ENCODE measurements at regions not wholly inside any gene's neighbourhood (a gene's known extent, or its start where the extent isn't known, plus 50 kb on each side); places are given as distances from the start of the nearest gene placed in this dataset.

DNA sequence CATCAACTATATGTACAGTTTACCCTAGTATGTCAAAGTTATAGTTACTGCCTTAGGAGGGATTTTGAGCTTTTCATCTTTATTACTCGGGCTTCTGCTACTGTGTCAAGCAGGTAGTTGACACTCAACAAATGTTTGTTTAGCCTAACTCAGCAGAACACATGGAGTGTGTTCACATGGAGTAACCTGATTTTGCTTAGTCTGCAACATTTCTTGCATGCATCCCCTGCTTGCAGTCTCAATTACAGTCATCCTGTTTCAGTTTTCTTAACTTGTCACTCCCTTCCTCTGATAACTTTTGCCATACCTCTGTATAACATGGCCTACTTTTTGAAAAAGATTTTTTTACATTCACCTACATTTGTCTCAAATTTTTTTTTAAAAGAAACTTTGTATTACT is 135.5 kb downstream of the NMUR2 start:
- 83% methylated on average over 1 of the region's 1 CpG for WGBS (ENCODE audit: insufficient coverage)
- Mint-ChIP-seq H3K27ac (no peak overlapping the region), H3K4me3 (no peak overlapping the region), H3K9me3 (peaks cover 5 to 6% of the 10 kb centered on the region in 2 donors), H3K36me3 (no peaks in the 10 kb centered on the region), H3K4me1 (no peaks in the 10 kb centered on the region), H3K27me3 (ENCODE audit: low read depth in 2 of 2) (no peaks in the 10 kb centered on the region)
- ATAC-seq (no peak), DNase-seq (no peak)
- TF ChIP-seq, protein P1, sequence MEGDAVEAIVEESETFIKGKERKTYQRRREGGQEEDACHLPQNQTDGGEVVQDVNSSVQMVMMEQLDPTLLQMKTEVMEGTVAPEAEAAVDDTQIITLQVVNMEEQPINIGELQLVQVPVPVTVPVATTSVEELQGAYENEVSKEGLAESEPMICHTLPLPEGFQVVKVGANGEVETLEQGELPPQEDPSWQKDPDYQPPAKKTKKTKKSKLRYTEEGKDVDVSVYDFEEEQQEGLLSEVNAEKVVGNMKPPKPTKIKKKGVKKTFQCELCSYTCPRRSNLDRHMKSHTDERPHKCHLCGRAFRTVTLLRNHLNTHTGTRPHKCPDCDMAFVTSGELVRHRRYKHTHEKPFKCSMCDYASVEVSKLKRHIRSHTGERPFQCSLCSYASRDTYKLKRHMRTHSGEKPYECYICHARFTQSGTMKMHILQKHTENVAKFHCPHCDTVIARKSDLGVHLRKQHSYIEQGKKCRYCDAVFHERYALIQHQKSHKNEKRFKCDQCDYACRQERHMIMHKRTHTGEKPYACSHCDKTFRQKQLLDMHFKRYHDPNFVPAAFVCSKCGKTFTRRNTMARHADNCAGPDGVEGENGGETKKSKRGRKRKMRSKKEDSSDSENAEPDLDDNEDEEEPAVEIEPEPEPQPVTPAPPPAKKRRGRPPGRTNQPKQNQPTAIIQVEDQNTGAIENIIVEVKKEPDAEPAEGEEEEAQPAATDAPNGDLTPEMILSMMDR (IDR thresholded peaks at IDR 0.05), result no peak
- Histone ChIP-seq H3K4me3 (ENCODE audit: low read length) (no peak overlapping the region), H3K27me3 (ENCODE audit: control insufficient read depth, insufficient read depth, low read length) (no peaks in the 10 kb centered on the region), H3K4me1 (ENCODE audit: control insufficient read depth, insufficient read depth, low read length) (no peaks in the 10 kb centered on the region), H3K36me3 (ENCODE audit: control insufficient read depth, insufficient read depth, low read length) (no peaks in the 10 kb centered on the region), H3K27ac (ENCODE audit: low read length) (no peak overlapping the region), H3K9me3 (ENCODE audit: control insufficient read depth, insufficient read depth, low read length) (no peaks in the 10 kb centered on the region)
- intact Hi-C loops (cut with micrococcal nuclease), result no loop called here

DNA sequence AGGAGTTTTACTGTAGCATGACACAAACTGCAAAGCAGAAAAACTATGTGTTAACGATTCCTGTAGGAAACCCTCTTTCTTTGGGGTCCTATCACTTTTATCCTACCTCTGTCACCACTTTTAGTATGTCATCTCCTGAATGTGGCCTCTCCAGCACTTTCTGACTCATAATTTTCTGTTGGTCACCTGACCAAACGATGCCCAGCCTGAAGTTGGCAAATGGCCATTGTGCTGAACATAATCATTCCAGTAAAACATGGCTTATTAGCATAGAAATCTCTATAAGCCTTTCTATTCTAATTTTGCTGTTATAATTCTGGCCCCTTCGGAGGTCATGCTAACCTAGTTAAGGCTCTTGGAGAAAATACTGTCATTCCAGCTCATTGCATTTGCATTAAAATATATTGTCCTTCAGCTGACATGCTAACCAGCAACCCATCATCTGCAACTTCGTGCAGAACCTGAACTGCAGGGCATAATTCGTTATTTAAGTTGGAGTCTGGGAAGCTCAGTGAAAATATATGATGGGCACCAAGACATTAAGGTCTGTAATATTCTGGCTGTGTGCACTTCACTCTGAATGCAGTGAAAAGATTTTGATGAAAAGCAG is 140.3 kb downstream of the NMUR2 start:
- H3K27ac ChIP-seq (ENCODE audit: low read length), result no peak overlapping the region
- no peaks in the 10 kb centered on the region for H3K36me3 ChIP-seq (ENCODE audit: control insufficient read depth, insufficient read depth, low read length)
- no peak overlapping the region for H3K27ac Mint-ChIP-seq
- H3K27me3 Mint-ChIP-seq (ENCODE audit: low read depth in 2 of 2), result no peaks in the 10 kb centered on the region
- DNase-seq, result no peak
- no peaks in the 10 kb centered on the region for H3K36me3 Mint-ChIP-seq
- H3K4me1 Mint-ChIP-seq, result no peaks in the 10 kb centered on the region
- H3K4me3 ChIP-seq (ENCODE audit: low read length), result no peak overlapping the region
- no peaks in the 10 kb centered on the region for H3K9me3 ChIP-seq (ENCODE audit: control insufficient read depth, insufficient read depth, low read length)
- TF ChIP-seq, protein P1 (IDR thresholded peaks at IDR 0.05), result no peak
- 66% methylated on average over 5 of the region's 5 CpGs for WGBS (ENCODE audit: insufficient coverage)
- no peak overlapping the region for H3K4me3 Mint-ChIP-seq
- no peaks in the 10 kb centered on the region for H3K9me3 Mint-ChIP-seq
- H3K27me3 ChIP-seq (ENCODE audit: control insufficient read depth, insufficient read depth, low read length), result no peaks in the 10 kb centered on the region
- intact Hi-C loops (cut with micrococcal nuclease), result no loop called here
- H3K4me1 ChIP-seq (ENCODE audit: control insufficient read depth, insufficient read depth, low read length), result no peaks in the 10 kb centered on the region
- no peak for ATAC-seq

DNA sequence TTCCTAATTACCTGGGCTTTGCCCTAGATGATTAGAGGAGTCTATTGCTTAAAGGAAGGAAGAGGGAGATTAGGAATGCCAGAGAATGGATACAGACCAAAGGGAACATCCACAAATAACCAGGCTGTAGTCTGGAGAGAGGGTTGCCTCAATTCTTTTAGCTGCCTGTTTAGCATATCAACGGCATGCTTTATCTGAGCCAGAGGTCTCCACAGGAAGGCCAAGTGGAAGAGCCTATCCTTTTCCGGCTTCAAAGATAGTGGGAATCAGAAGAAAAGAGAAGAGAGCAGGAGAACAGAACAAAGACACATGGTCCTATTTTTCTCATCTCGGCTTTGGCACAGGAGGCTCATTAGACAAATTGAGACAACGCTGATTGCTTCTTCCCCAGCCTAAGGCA is 142.4 kb downstream of the NMUR2 start:
- WGBS (ENCODE audit: insufficient coverage), result 58% methylated on average over 4 of the region's 4 CpGs
- Mint-ChIP-seq H3K27me3 (ENCODE audit: low read depth in 2 of 2) (no peaks in the 10 kb centered on the region), H3K4me1 (no peaks in the 10 kb centered on the region), H3K27ac (no peak overlapping the region), H3K4me3 (no peak overlapping the region), H3K9me3 (no peaks in the 10 kb centered on the region), H3K36me3 (no peaks in the 10 kb centered on the region)
- no peaks in the 10 kb centered on the region for H3K36me3 ChIP-seq (ENCODE audit: control insufficient read depth, insufficient read depth, low read length)
- H3K27ac ChIP-seq (ENCODE audit: low read length), result no peak overlapping the region
- H3K27me3 ChIP-seq (ENCODE audit: control insufficient read depth, insufficient read depth, low read length), result no peaks in the 10 kb centered on the region
- no peak for ATAC-seq
- DNase-seq, result no peak
- H3K4me3 ChIP-seq (ENCODE audit: low read length), result no peak overlapping the region
- intact Hi-C loops (cut with micrococcal nuclease), result no loop called here
- TF ChIP-seq, protein P1 (IDR thresholded peaks at IDR 0.05), result no peak
- no peaks in the 10 kb centered on the region for H3K4me1 ChIP-seq (ENCODE audit: control insufficient read depth, insufficient read depth, low read length)
- H3K9me3 ChIP-seq (ENCODE audit: control insufficient read depth, insufficient read depth, low read length), result no peaks in the 10 kb centered on the region

DNA sequence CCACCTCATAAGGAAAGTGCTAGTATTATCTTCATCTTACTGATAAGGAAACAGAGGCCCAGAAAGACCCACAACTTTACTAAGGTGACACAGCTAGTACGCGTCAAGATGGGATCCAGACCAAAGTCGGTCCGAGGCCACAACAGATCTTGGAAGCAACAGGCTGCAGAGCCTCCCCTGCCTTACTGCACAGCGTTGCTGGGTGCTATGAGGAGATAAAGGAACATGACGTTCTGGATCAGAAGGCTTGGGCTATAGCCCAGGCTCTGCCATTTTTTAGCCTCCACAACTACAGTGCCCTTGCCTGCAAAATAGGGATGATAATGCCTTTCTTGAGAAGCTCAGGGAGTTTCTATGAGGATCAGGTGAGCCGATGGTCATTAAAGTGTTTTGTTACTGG is 144.1 kb downstream of the NMUR2 start:
- WGBS (ENCODE audit: insufficient coverage), result 87% methylated on average over 7 of the region's 7 CpGs
- DNase-seq (no peak), ATAC-seq (no peak)
- Histone ChIP-seq H3K27me3 (ENCODE audit: control insufficient read depth, insufficient read depth, low read length) (no peaks in the 10 kb centered on the region), H3K4me1 (ENCODE audit: control insufficient read depth, insufficient read depth, low read length) (no peaks in the 10 kb centered on the region), H3K36me3 (ENCODE audit: control insufficient read depth, insufficient read depth, low read length) (no peaks in the 10 kb centered on the region), H3K27ac (ENCODE audit: low read length) (no peak overlapping the region), H3K4me3 (ENCODE audit: low read length) (no peak overlapping the region), H3K9me3 (ENCODE audit: control insufficient read depth, insufficient read depth, low read length) (no peaks in the 10 kb centered on the region)
- peaks cover 0 to 2% of the 10 kb centered on the region in 2 donors for H3K9me3 Mint-ChIP-seq
- no peak overlapping the region for H3K4me3 Mint-ChIP-seq
- no peaks in the 10 kb centered on the region for H3K27me3 Mint-ChIP-seq (ENCODE audit: low read depth in 2 of 2)
- TF ChIP-seq, protein P1 (IDR thresholded peaks at IDR 0.05), result no peak
- H3K36me3 Mint-ChIP-seq, result no peaks in the 10 kb centered on the region
- no peaks in the 10 kb centered on the region for H3K4me1 Mint-ChIP-seq
- intact Hi-C loops (cut with micrococcal nuclease), result no loop called here
- no peak overlapping the region for H3K27ac Mint-ChIP-seq

Data from natural killer cell (primary cell).